Astrocyte (in vitro differentiated cells and primary cell): ENCODE measurements at regions not wholly inside any gene's neighbourhood (a gene's known extent, or its start where the extent isn't known, plus 50 kb on each side); places are given as distances from the start of the nearest gene placed in this dataset.
"Not testable (repeated sequence)": the region's sequence is repeated elsewhere in the genome, so short reads cannot be mapped to it uniquely, and the experiment has no call there.

Source experiments
- DNase-seq: peaks from one replicate; pipeline ENCODE4 v3.0.0-alpha.2; 2010; ENCODE audit warnings: low read depth
- FAIRE-seq: peaks from 2 replicates; lab custom pipeline; 2011; peaks lifted over from hg19 to GRCh38; lab: Jason Lieb, UNC
- H2AFZ ChIP-seq: 2 replicates; pipeline ENCODE4 v1.6.0; 2012; ENCODE audit warnings: low read depth, low read length, inconsistent platforms
- H3K27ac ChIP-seq: 2 replicates; pipeline ENCODE4 v1.5.1; 2011; ENCODE audit warnings: low read depth, low read length, inconsistent platforms
- H3K27me3 ChIP-seq: 2 replicates; pipeline ENCODE4 v1.6.0; 2011; ENCODE audit warnings: low read length, inconsistent platforms; ENCODE audit not compliant: insufficient read depth
- H3K36me3 ChIP-seq: 2 replicates; pipeline ENCODE4 v1.5.1; 2011; ENCODE audit warnings: low read length, inconsistent platforms; ENCODE audit not compliant: insufficient read depth
- H3K4me1 ChIP-seq: 2 replicates; pipeline ENCODE4 v1.5.1; 2011; ENCODE audit warnings: low read length, inconsistent platforms; ENCODE audit not compliant: insufficient read depth
- H3K4me2 ChIP-seq: 2 replicates; pipeline ENCODE4 v1.6.0; 2012; ENCODE audit warnings: low read length, inconsistent platforms
- H3K4me3 ChIP-seq: 2 replicates; pipeline ENCODE4 v1.5.1; 2011; ENCODE audit warnings: low read depth, mild to moderate bottlenecking, low read length, inconsistent platforms; ENCODE audit not compliant: insufficient read depth
- H3K79me2 ChIP-seq: 2 replicates; pipeline ENCODE4 v1.6.0; 2012; ENCODE audit warnings: mild to moderate bottlenecking, low read length, inconsistent platforms; ENCODE audit not compliant: insufficient read depth
- H3K9ac ChIP-seq: 2 replicates; pipeline ENCODE4 v1.6.0; 2012; ENCODE audit warnings: mild to moderate bottlenecking, low read length, inconsistent platforms
- H3K9me3 ChIP-seq: 2 replicates; pipeline ENCODE4 v1.5.1; 2012; ENCODE audit warnings: low read depth, mild to moderate bottlenecking, low read length, inconsistent platforms; ENCODE audit not compliant: insufficient read depth
- H4K20me1 ChIP-seq: 2 replicates; pipeline ENCODE4 v1.6.0; 2012; ENCODE audit warnings: low read length, inconsistent platforms; ENCODE audit not compliant: insufficient read depth
- H3K27ac Mint-ChIP-seq: one replicate; pipeline ENCODE4 v1.8.0; 2021; ENCODE audit warnings: mild to moderate bottlenecking, mixed read lengths; ENCODE audit not compliant: unreplicated experiment
- H3K27me3 Mint-ChIP-seq: one replicate; pipeline ENCODE4 v1.8.0; 2021; ENCODE audit warnings: low read depth, mixed read lengths; ENCODE audit not compliant: unreplicated experiment
- H3K36me3 Mint-ChIP-seq: one replicate; pipeline ENCODE4 v1.8.0; 2021; ENCODE audit warnings: low read depth, mixed read lengths; ENCODE audit not compliant: unreplicated experiment
- H3K4me1 Mint-ChIP-seq: one replicate; pipeline ENCODE4 v1.8.0; 2021; ENCODE audit warnings: low read depth, mixed read lengths; ENCODE audit not compliant: unreplicated experiment
- H3K4me3 Mint-ChIP-seq: one replicate; pipeline ENCODE4 v1.8.0; 2021; ENCODE audit warnings: mild to moderate bottlenecking, moderate library complexity, mixed read lengths; ENCODE audit not compliant: unreplicated experiment
- H3K9me3 Mint-ChIP-seq: one replicate; pipeline ENCODE4 v1.8.0; 2021; ENCODE audit warnings: mild to moderate bottlenecking, mixed read lengths; ENCODE audit not compliant: unreplicated experiment
- CTCF ChIP-seq: IDR thresholded peaks from 2 replicates; pipeline ENCODE4 v1.5.1; 2011; ENCODE audit warnings: low read depth, mild to moderate bottlenecking, inconsistent platforms, low read length, moderate library complexity; ENCODE audit not compliant: insufficient read depth
- EZH2 ChIP-seq: IDR thresholded peaks from 2 replicates; pipeline ENCODE4 v1.6.1; 2012; ENCODE audit warnings: mild to moderate bottlenecking, low read length, inconsistent platforms; ENCODE audit not compliant: insufficient read depth

GRCh38 chr7:4472728-4473127 lies 209.4 kb upstream of the FOXK1 start:
- H3K4me3 ChIP-seq: no peak overlapping the region
- no peaks in the 10 kb centered on the region for H3K4me1 Mint-ChIP-seq
- no peak overlapping the region for H2AFZ ChIP-seq
- DNase-seq (no peak), FAIRE-seq (no peak)
- H3K4me3 Mint-ChIP-seq: no peak overlapping the region
- H3K27ac ChIP-seq: no peak overlapping the region
- no peaks in the 10 kb centered on the region for H3K79me2 ChIP-seq
- no peaks in the 10 kb centered on the region for H4K20me1 ChIP-seq
- H3K36me3 ChIP-seq: no peaks in the 10 kb centered on the region
- H3K27me3 Mint-ChIP-seq: no peaks in the 10 kb centered on the region
- H3K36me3 Mint-ChIP-seq: no peaks in the 10 kb centered on the region
- peaks cover 2% of the 10 kb centered on the region for H3K9me3 ChIP-seq
- H3K9me3 Mint-ChIP-seq: peaks cover 10% of the 10 kb centered on the region
- H3K9ac ChIP-seq: no peak overlapping the region
- no peak overlapping the region for H3K4me2 ChIP-seq
- H3K27me3 ChIP-seq: no peaks in the 10 kb centered on the region
- no peaks in the 10 kb centered on the region for H3K4me1 ChIP-seq
- H3K27ac Mint-ChIP-seq: no peak overlapping the region
- TF ChIP-seq EZH2 (no peak), CTCF (no peak)

- Histone ChIP-seq H3K9ac (no peak overlapping the region), H2AFZ (no peak overlapping the region), H3K79me2 (no peaks in the 10 kb centered on the region), H3K27ac (no peak overlapping the region), H4K20me1 (no peaks in the 10 kb centered on the region), H3K27me3 (no peaks in the 10 kb centered on the region), H3K4me3 (no peak overlapping the region), H3K36me3 (no peaks in the 10 kb centered on the region), H3K4me1 (no peaks in the 10 kb centered on the region), H3K9me3 (peaks cover 3% of the 10 kb centered on the region), H3K4me2 (no peak overlapping the region)
- Mint-ChIP-seq H3K27ac (no peak overlapping the region), H3K36me3 (no peaks in the 10 kb centered on the region), H3K27me3 (peaks cover 8% of the 10 kb centered on the region), H3K4me3 (no peak overlapping the region), H3K4me1 (no peaks in the 10 kb centered on the region), H3K9me3 (peaks cover 17% of the 10 kb centered on the region)
- FAIRE-seq (peak; percentile 20), DNase-seq (peak; percentile 33)
- no peak for TF ChIP-seq EZH2
- peak; percentile 57 for TF ChIP-seq CTCF
These were observed 202.6 kb upstream of the FOXK1 start for GRCh38 chr7:4479367-4480039.

- H3K27ac Mint-ChIP-seq, H3K27me3 Mint-ChIP-seq, H2AFZ ChIP-seq, H3K27ac ChIP-seq, DNase-seq, H3K4me1 Mint-ChIP-seq, H3K27me3 ChIP-seq, H3K4me3 Mint-ChIP-seq, H3K4me1 ChIP-seq, H3K79me2 ChIP-seq, H3K4me3 ChIP-seq, H3K36me3 Mint-ChIP-seq, H3K36me3 ChIP-seq, H4K20me1 ChIP-seq, H3K9me3 ChIP-seq, FAIRE-seq, H3K9ac ChIP-seq, H3K4me2 ChIP-seq: not testable (repeated sequence)
- H3K9me3 Mint-ChIP-seq: peaks cover 17% of the 10 kb centered on the region
These were observed 202.0 kb upstream of the FOXK1 start for GRCh38 chr7:4480131-4480530.
